Left ventricle myocardium inferior (tissue), 1 donor: ENCODE measurements at regions not wholly inside any gene's neighbourhood (a gene's known extent, or its start where the extent isn't known, plus 50 kb on each side); places are given as distances from the start of the nearest gene placed in this dataset.

Source experiments
- DNase-seq: peaks from one replicate; pipeline ENCODE4 v3.0.0-alpha.2; 2020
- H3K27ac ChIP-seq: fragments of 200-600 bp; replicated peaks from 2 replicates; pipeline ENCODE4 v1.8.0; 2021
- H3K27me3 ChIP-seq: fragments of 200-600 bp; 2 replicates; pipeline ENCODE4 v1.8.0; 2021; ENCODE audit warnings: low read depth
- H3K36me3 ChIP-seq: fragments of 200-600 bp; 2 replicates; pipeline ENCODE4 v1.8.0; 2021
- H3K4me1 ChIP-seq: fragments of 200-600 bp; 2 replicates; pipeline ENCODE4 v1.8.0; 2021
- H3K4me3 ChIP-seq: fragments of 200-600 bp; 2 replicates; pipeline ENCODE4 v1.8.0; 2021; ENCODE audit warnings: mild to moderate bottlenecking, moderate library complexity
- H3K9me3 ChIP-seq: fragments of 200-600 bp; replicated peaks from 2 replicates; pipeline ENCODE4 v1.8.0; 2021
- CTCF ChIP-seq: fragments of 200-600 bp; IDR thresholded peaks from 2 replicates; pipeline ENCODE4 v1.8.0; 2021; ENCODE audit warnings: antibody characterized with exemption, mild to moderate bottlenecking, borderline replicate concordance
- intact Hi-C: fragments of 100-400 bp; cut with micrococcal nuclease; formaldehyde crosslinking; loops from one replicate; pipeline ENCODE4 v1.11.0; 2022
- donor health status: DM: no; HTN: yes; CAD: no; lungs with severe emphysema.

- no peak for TF ChIP-seq CTCF
- DNase-seq: no peak
- Histone ChIP-seq H3K4me1 (no peaks in the 10 kb centered on the region), H3K27ac (no peak overlapping the region), H3K9me3 (peaks cover 31% of the 10 kb centered on the region), H3K27me3 (peaks cover 24% of the 10 kb centered on the region), H3K4me3 (no peak overlapping the region), H3K36me3 (no peaks in the 10 kb centered on the region)
- intact Hi-C loops: no loop called here
Observed at GRCh38 chr1:30153743-30154449, 569.5 kb downstream of the MATN1 start.

GRCh38 chr1:30151826-30152225, 571.6 kb downstream of the MATN1 start:
- Histone ChIP-seq H3K27ac (no peak overlapping the region), H3K27me3 (peaks cover 28% of the 10 kb centered on the region), H3K4me1 (no peaks in the 10 kb centered on the region), H3K36me3 (no peaks in the 10 kb centered on the region), H3K4me3 (no peak overlapping the region), H3K9me3 (peaks cover 31% of the 10 kb centered on the region)
- no peak for DNase-seq
- intact Hi-C loops: no loop called here
- TF ChIP-seq CTCF: no peak

GRCh38 chr1:30151119-30151518, 572.3 kb downstream of the MATN1 start:
- Histone ChIP-seq H3K36me3 (no peaks in the 10 kb centered on the region), H3K27ac (no peak overlapping the region), H3K27me3 (peaks cover 27% of the 10 kb centered on the region), H3K4me1 (no peaks in the 10 kb centered on the region), H3K4me3 (no peak overlapping the region), H3K9me3 (peaks cover 27% of the 10 kb centered on the region)
- TF ChIP-seq CTCF: no peak
- DNase-seq: no peak
- intact Hi-C loops: no loop called here

GRCh38 chr1:30149226-30149625, 574.2 kb downstream of the MATN1 start:
- Histone ChIP-seq H3K4me1 (no peaks in the 10 kb centered on the region), H3K9me3 (peaks cover 17% of the 10 kb centered on the region), H3K36me3 (no peaks in the 10 kb centered on the region), H3K27ac (no peak overlapping the region), H3K27me3 (peaks cover 45% of the 10 kb centered on the region), H3K4me3 (no peak overlapping the region)
- DNase-seq: no peak
- intact Hi-C loops: no loop called here
- no peak for TF ChIP-seq CTCF

- intact Hi-C loops: no loop called here
- no peak overlapping the region for H3K4me3 ChIP-seq
- no peak for TF ChIP-seq CTCF
- H3K27ac ChIP-seq: no peak overlapping the region
- DNase-seq: no peak
- peaks cover 17% of the 10 kb centered on the region for H3K9me3 ChIP-seq
- H3K36me3 ChIP-seq: no peaks in the 10 kb centered on the region
- peaks cover 50% of the 10 kb centered on the region for H3K27me3 ChIP-seq
- no peaks in the 10 kb centered on the region for H3K4me1 ChIP-seq
Observed at GRCh38 chr1:30148676-30149075, 574.7 kb downstream of the MATN1 start.
